ENCODE measurements at regions not wholly inside any gene's neighbourhood (a gene's known extent, or its start where the extent isn't known, plus 50 kb on each side); places are given as distances from the start of the nearest gene placed in this dataset.

- Histone ChIP-seq H3K4me1 (ENCODE audit: control insufficient read depth in 1 of 2, insufficient read depth in 2 of 2, low read length in 2 of 2) (no peaks in the 10 kb centered on the region), H3K36me3 (ENCODE audit: control insufficient read depth in 1 of 2, insufficient read depth in 2 of 2, low read length in 2 of 2) (no peaks in the 10 kb centered on the region), H3K4me2 (ENCODE audit: low read length) (no peak overlapping the region), H4K12ac (ENCODE audit: low read depth, low read length) (no peak overlapping the region), H3K27ac (ENCODE audit: low read depth, low read length) (no peak overlapping the region), H3K9ac (ENCODE audit: low read length) (no peak overlapping the region), H3K79me2 (ENCODE audit: control insufficient read depth, insufficient read depth, low read length, poor library complexity) (no peaks in the 10 kb centered on the region), H4K8ac (ENCODE audit: low read depth, low read length) (no peak overlapping the region), H3K79me1 (ENCODE audit: low read length) (no peaks in the 10 kb centered on the region), H3K18ac (ENCODE audit: low read length) (no peak overlapping the region), H2BK120ac (ENCODE audit: insufficient read depth, low read length, poor library complexity) (no peak overlapping the region), H4K91ac (ENCODE audit: low read depth, low read length) (no peak overlapping the region), H3K27me3 (ENCODE audit: insufficient read depth, low read length) (no peaks in the 10 kb centered on the region), H3K9me3 (ENCODE audit: insufficient read depth, low read depth, low read length) (peaks cover 4% of the 10 kb centered on the region), H3K23ac (ENCODE audit: low read length) (no peak overlapping the region), H2AK5ac (ENCODE audit: low read length) (no peak overlapping the region), H3K4ac (ENCODE audit: low read depth, low read length) (no peak overlapping the region), H3K4me3 (ENCODE audit: low read depth, low read length) (no peak overlapping the region), H2AFZ (ENCODE audit: insufficient read depth, low read length, poor library complexity) (no peak overlapping the region), H2BK5ac (ENCODE audit: low read depth, low read length, poor library complexity) (no peak overlapping the region), H3K14ac (ENCODE audit: low read length) (no peak overlapping the region), H2BK12ac (ENCODE audit: low read length) (no peak overlapping the region)
- DNase-seq = no peak
- WGBS (ENCODE audit: extremely low coverage, insufficient coverage, insufficient read length) = no CpG with 5 or more reads among the region's 2 CpGs
Measured at GRCh38 chr5:82850393-82850792, 226.8 kb downstream of the TMEM167A start.

- no peak overlapping the region for H4K91ac ChIP-seq (ENCODE audit: low read depth, low read length)
- H2BK120ac ChIP-seq (ENCODE audit: insufficient read depth, low read length, poor library complexity) = no peak overlapping the region
- H2BK12ac ChIP-seq (ENCODE audit: low read length) = no peak overlapping the region
- H3K27me3 ChIP-seq (ENCODE audit: insufficient read depth, low read length) = no peaks in the 10 kb centered on the region
- H3K27ac ChIP-seq (ENCODE audit: low read depth, low read length) = no peak overlapping the region
- H3K79me1 ChIP-seq (ENCODE audit: low read length) = no peaks in the 10 kb centered on the region
- H3K4me1 ChIP-seq (ENCODE audit: control insufficient read depth in 1 of 2, insufficient read depth in 2 of 2, low read length in 2 of 2) = no peaks in the 10 kb centered on the region
- no peak overlapping the region for H3K4me3 ChIP-seq (ENCODE audit: low read depth, low read length)
- no peaks in the 10 kb centered on the region for H3K79me2 ChIP-seq (ENCODE audit: control insufficient read depth, insufficient read depth, low read length, poor library complexity)
- H3K4me2 ChIP-seq (ENCODE audit: low read length) = no peak overlapping the region
- no peak overlapping the region for H3K18ac ChIP-seq (ENCODE audit: low read length)
- H2BK5ac ChIP-seq (ENCODE audit: low read depth, low read length, poor library complexity) = no peak overlapping the region
- H3K14ac ChIP-seq (ENCODE audit: low read length) = no peak overlapping the region
- no peak overlapping the region for H2AFZ ChIP-seq (ENCODE audit: insufficient read depth, low read length, poor library complexity)
- no peak overlapping the region for H4K8ac ChIP-seq (ENCODE audit: low read depth, low read length)
- H3K23ac ChIP-seq (ENCODE audit: low read length) = no peak overlapping the region
- no peak overlapping the region for H2AK5ac ChIP-seq (ENCODE audit: low read length)
- no peak overlapping the region for H3K9ac ChIP-seq (ENCODE audit: low read length)
- DNase-seq = no peak
- no peak overlapping the region for H3K4ac ChIP-seq (ENCODE audit: low read depth, low read length)
- H3K36me3 ChIP-seq (ENCODE audit: control insufficient read depth in 1 of 2, insufficient read depth in 2 of 2, low read length in 2 of 2) = no peaks in the 10 kb centered on the region
- H3K9me3 ChIP-seq (ENCODE audit: insufficient read depth, low read depth, low read length) = peaks cover 4% of the 10 kb centered on the region
- H4K12ac ChIP-seq (ENCODE audit: low read depth, low read length) = no peak overlapping the region
Measured at GRCh38 chr5:82849885-82850284, 227.3 kb downstream of the TMEM167A start.

GRCh38 chr5:82847562-82847961 is 229.6 kb downstream of the TMEM167A start:
- Histone ChIP-seq H2AK5ac (ENCODE audit: low read length) (no peak overlapping the region), H3K4me3 (ENCODE audit: low read depth, low read length) (no peak overlapping the region), H2AFZ (ENCODE audit: insufficient read depth, low read length, poor library complexity) (no peak overlapping the region), H2BK120ac (ENCODE audit: insufficient read depth, low read length, poor library complexity) (no peak overlapping the region), H3K36me3 (ENCODE audit: control insufficient read depth in 1 of 2, insufficient read depth in 2 of 2, low read length in 2 of 2) (no peaks in the 10 kb centered on the region), H3K18ac (ENCODE audit: low read length) (no peak overlapping the region), H3K9me3 (ENCODE audit: insufficient read depth, low read depth, low read length) (peaks cover 4% of the 10 kb centered on the region), H3K27ac (ENCODE audit: low read depth, low read length) (no peak overlapping the region), H3K4me1 (ENCODE audit: control insufficient read depth in 1 of 2, insufficient read depth in 2 of 2, low read length in 2 of 2) (no peaks in the 10 kb centered on the region), H2BK5ac (ENCODE audit: low read depth, low read length, poor library complexity) (no peak overlapping the region), H4K8ac (ENCODE audit: low read depth, low read length) (no peak overlapping the region), H4K12ac (ENCODE audit: low read depth, low read length) (no peak overlapping the region), H4K91ac (ENCODE audit: low read depth, low read length) (no peak overlapping the region), H3K9ac (ENCODE audit: low read length) (no peak overlapping the region), H3K14ac (ENCODE audit: low read length) (no peak overlapping the region), H3K79me2 (ENCODE audit: control insufficient read depth, insufficient read depth, low read length, poor library complexity) (no peaks in the 10 kb centered on the region), H2BK12ac (ENCODE audit: low read length) (no peak overlapping the region), H3K27me3 (ENCODE audit: insufficient read depth, low read length) (no peaks in the 10 kb centered on the region), H3K4me2 (ENCODE audit: low read length) (no peak overlapping the region), H3K4ac (ENCODE audit: low read depth, low read length) (no peak overlapping the region), H3K79me1 (ENCODE audit: low read length) (no peaks in the 10 kb centered on the region), H3K23ac (ENCODE audit: low read length) (no peak overlapping the region)
- WGBS (ENCODE audit: extremely low coverage, insufficient coverage, insufficient read length) = no CpG with 5 or more reads among the region's 5 CpGs
- no peak for DNase-seq

GRCh38 chr5:82839881-82840280 is 237.3 kb downstream of the TMEM167A start:
- no peak overlapping the region for H3K23ac ChIP-seq (ENCODE audit: low read length)
- DNase-seq = no peak
- no peaks in the 10 kb centered on the region for H3K79me2 ChIP-seq (ENCODE audit: control insufficient read depth, insufficient read depth, low read length, poor library complexity)
- no peak overlapping the region for H3K27ac ChIP-seq (ENCODE audit: low read depth, low read length)
- H4K12ac ChIP-seq (ENCODE audit: low read depth, low read length) = no peak overlapping the region
- no peaks in the 10 kb centered on the region for H3K27me3 ChIP-seq (ENCODE audit: insufficient read depth, low read length)
- no peak overlapping the region for H3K4me2 ChIP-seq (ENCODE audit: low read length)
- H3K79me1 ChIP-seq (ENCODE audit: low read length) = no peaks in the 10 kb centered on the region
- H2AFZ ChIP-seq (ENCODE audit: insufficient read depth, low read length, poor library complexity) = no peak overlapping the region
- no peaks in the 10 kb centered on the region for H3K36me3 ChIP-seq (ENCODE audit: control insufficient read depth in 1 of 2, insufficient read depth in 2 of 2, low read length in 2 of 2)
- H4K8ac ChIP-seq (ENCODE audit: low read depth, low read length) = no peak overlapping the region
- no peak overlapping the region for H2BK12ac ChIP-seq (ENCODE audit: low read length)
- H3K14ac ChIP-seq (ENCODE audit: low read length) = no peak overlapping the region
- no CpG with 5 or more reads among the region's 3 CpGs for WGBS (ENCODE audit: extremely low coverage, insufficient coverage, insufficient read length)
- no peak overlapping the region for H2AK5ac ChIP-seq (ENCODE audit: low read length)
- no peak overlapping the region for H3K9ac ChIP-seq (ENCODE audit: low read length)
- no peak overlapping the region for H3K4me3 ChIP-seq (ENCODE audit: low read depth, low read length)
- no peak overlapping the region for H3K4ac ChIP-seq (ENCODE audit: low read depth, low read length)
- H2BK120ac ChIP-seq (ENCODE audit: insufficient read depth, low read length, poor library complexity) = no peak overlapping the region
- no peak overlapping the region for H3K18ac ChIP-seq (ENCODE audit: low read length)
- no peaks in the 10 kb centered on the region for H3K4me1 ChIP-seq (ENCODE audit: control insufficient read depth in 1 of 2, insufficient read depth in 2 of 2, low read length in 2 of 2)
- peaks cover 9% of the 10 kb centered on the region for H3K9me3 ChIP-seq (ENCODE audit: insufficient read depth, low read depth, low read length)
- H4K91ac ChIP-seq (ENCODE audit: low read depth, low read length) = no peak overlapping the region
- H2BK5ac ChIP-seq (ENCODE audit: low read depth, low read length, poor library complexity) = no peak overlapping the region

GRCh38 chr5:82835488-82835887 is 241.7 kb downstream of the TMEM167A start:
- no peak overlapping the region for H3K4me2 ChIP-seq (ENCODE audit: low read length)
- H3K36me3 ChIP-seq (ENCODE audit: control insufficient read depth in 1 of 2, insufficient read depth in 2 of 2, low read length in 2 of 2) = no peaks in the 10 kb centered on the region
- peaks cover 9% of the 10 kb centered on the region for H3K9me3 ChIP-seq (ENCODE audit: insufficient read depth, low read depth, low read length)

More at GRCh38 chr5:82835488-82835887, 241.7 kb downstream of the TMEM167A start:
- H2BK5ac ChIP-seq (ENCODE audit: low read depth, low read length, poor library complexity) = no peak overlapping the region
- no peak overlapping the region for H3K27ac ChIP-seq (ENCODE audit: low read depth, low read length)
- H2BK12ac ChIP-seq (ENCODE audit: low read length) = no peak overlapping the region
- no peak overlapping the region for H2BK120ac ChIP-seq (ENCODE audit: insufficient read depth, low read length, poor library complexity)
- no peak overlapping the region for H3K9ac ChIP-seq (ENCODE audit: low read length)
- no peaks in the 10 kb centered on the region for H3K79me1 ChIP-seq (ENCODE audit: low read length)
- no peak overlapping the region for H3K23ac ChIP-seq (ENCODE audit: low read length)
- no peak overlapping the region for H4K12ac ChIP-seq (ENCODE audit: low read depth, low read length)
- no peak overlapping the region for H3K18ac ChIP-seq (ENCODE audit: low read length)
- H4K91ac ChIP-seq (ENCODE audit: low read depth, low read length) = no peak overlapping the region
- H2AK5ac ChIP-seq (ENCODE audit: low read length) = no peak overlapping the region
- no peaks in the 10 kb centered on the region for H3K27me3 ChIP-seq (ENCODE audit: insufficient read depth, low read length)
- H3K4me1 ChIP-seq (ENCODE audit: control insufficient read depth in 1 of 2, insufficient read depth in 2 of 2, low read length in 2 of 2) = no peaks in the 10 kb centered on the region
- DNase-seq = no peak
- no peak overlapping the region for H3K4ac ChIP-seq (ENCODE audit: low read depth, low read length)
- H2AFZ ChIP-seq (ENCODE audit: insufficient read depth, low read length, poor library complexity) = no peak overlapping the region
- H3K79me2 ChIP-seq (ENCODE audit: control insufficient read depth, insufficient read depth, low read length, poor library complexity) = no peaks in the 10 kb centered on the region
- H3K14ac ChIP-seq (ENCODE audit: low read length) = no peak overlapping the region
- H4K8ac ChIP-seq (ENCODE audit: low read depth, low read length) = no peak overlapping the region
- H3K4me3 ChIP-seq (ENCODE audit: low read depth, low read length) = no peak overlapping the region

All from trophoblast cell (in vitro differentiated cells and primary cell).